GM23338 (cell line): ENCODE measurements at regions not wholly inside any gene's neighbourhood (a gene's known extent, or its start where the extent isn't known, plus 50 kb on each side); places are given as distances from the start of the nearest gene placed in this dataset.
"Not testable (repeated sequence)": the region's sequence is repeated elsewhere in the genome, so short reads cannot be mapped to it uniquely, and the experiment has no call there.

Source experiments
- ATAC-seq: fragments of 200-7000 bp; cut with Tn5 transposase; 3 replicates; pipeline ENCODE4 v1.9.1; 2020
- DNase-seq: peaks from one replicate; pipeline ENCODE4 v3.0.0-alpha.2; 2015; ENCODE audit warnings: low spot score
- H2AFZ ChIP-seq: fragments of 200-600 bp; sonication (generic); 2 replicates; pipeline ENCODE4 v1.8.0; 2016; ENCODE audit warnings: antibody characterized with exemption, mild to moderate bottlenecking, moderate library complexity
- H3F3A ChIP-seq: fragments of 200-600 bp; sonication (generic); replicated peaks from 2 replicates; pipeline ENCODE4 v1.8.0; 2017; ENCODE audit warnings: antibody characterized with exemption, mixed run types, low read depth
- H3K27ac ChIP-seq: fragments of 200-600 bp; sonication (generic); 2 replicates; pipeline ENCODE4 v1.6.1; 2016; ENCODE audit warnings: low read depth
- H3K27me3 ChIP-seq: fragments of 200-600 bp; sonication (generic); 2 replicates; pipeline ENCODE4 v1.8.0; 2016; ENCODE audit warnings: mild to moderate bottlenecking, mixed run types, moderate library complexity; ENCODE audit not compliant: insufficient read depth
- H3K36me3 ChIP-seq: fragments of 200-600 bp; sonication (generic); 2 replicates; pipeline ENCODE4 v1.8.0; 2016; ENCODE audit warnings: mild to moderate bottlenecking; ENCODE audit not compliant: insufficient read depth
- H3K4me1 ChIP-seq: fragments of 200-600 bp; sonication (generic); 2 replicates; pipeline ENCODE4 v1.8.0; 2016; ENCODE audit warnings: mild to moderate bottlenecking, moderate library complexity; ENCODE audit not compliant: insufficient read depth
- H3K4me2 ChIP-seq: fragments of 200-600 bp; sonication (generic); 2 replicates; pipeline ENCODE4 v1.7.1; 2017; ENCODE audit warnings: mixed run types
- H3K4me3 ChIP-seq: fragments of 200-600 bp; sonication (generic); 2 replicates; pipeline ENCODE4 v1.6.1; 2016; ENCODE audit warnings: mixed run types
- H3K79me2 ChIP-seq: fragments of 200-600 bp; sonication (generic); replicated peaks from 2 replicates; pipeline ENCODE4 v1.8.0; 2017; ENCODE audit warnings: mild to moderate bottlenecking; ENCODE audit not compliant: insufficient read depth
- H3K9me2 ChIP-seq: fragments of 200-600 bp; sonication (generic); 2 replicates; pipeline ENCODE4 v1.8.0; 2017; ENCODE audit not compliant: insufficient read depth
- H4K20me1 ChIP-seq: fragments of 200-600 bp; sonication (generic); replicated peaks from 2 replicates; pipeline ENCODE4 v1.8.0; 2017; ENCODE audit warnings: mild to moderate bottlenecking; ENCODE audit not compliant: insufficient read depth
- H3K27ac Mint-ChIP-seq: 2 replicates; pipeline ENCODE4 v1.8.0; 2020; ENCODE audit warnings: inconsistent platforms, mild to moderate bottlenecking, moderate library complexity, mixed read lengths
- H3K27me3 Mint-ChIP-seq: 3 replicates; pipeline ENCODE4 v1.8.0; 2022; ENCODE audit warnings: low read depth, mild to moderate bottlenecking, moderate library complexity, mixed read lengths, inconsistent platforms; ENCODE audit not compliant: insufficient read depth, poor library complexity
- H3K36me3 Mint-ChIP-seq: 3 replicates; pipeline ENCODE4 v1.8.0; 2021; ENCODE audit warnings: low read depth, mild to moderate bottlenecking, inconsistent platforms, moderate library complexity, mixed read lengths
- H3K4me1 Mint-ChIP-seq: 3 replicates; pipeline ENCODE4 v1.8.0; 2020; ENCODE audit warnings: mild to moderate bottlenecking, inconsistent platforms, mixed read lengths
- H3K4me3 Mint-ChIP-seq: 3 replicates; pipeline ENCODE4 v1.8.0; 2021; ENCODE audit warnings: moderate library complexity, mild to moderate bottlenecking, inconsistent platforms, mixed read lengths
- H3K9me3 Mint-ChIP-seq: 3 replicates; pipeline ENCODE4 v1.8.0; 2020; ENCODE audit warnings: moderate library complexity, mild to moderate bottlenecking, inconsistent platforms, mixed read lengths
- CREB1 ChIP-seq: fragments of 250-450 bp; sonication (Bioruptor Pico); IDR thresholded peaks from 2 replicates; pipeline ENCODE4 v1.5.0; 2020; ENCODE audit warnings: low read depth, mild to moderate bottlenecking, moderate library complexity
- CTCF ChIP-seq, 2 experiments: fragments of 200-600 bp in 1 of 2; sonication (generic) in 1 of 2; conservative IDR thresholded peaks; 2 replicates each; pipeline versions ENCODE4 v1.5.1 to v1.6.1; 2016 to 2017; ENCODE audit warnings: antibody characterized with exemption in 2 of 2, low read depth in 2 of 2, mild to moderate bottlenecking in 2 of 2, moderate library complexity in 1 of 2
- ETS1 ChIP-seq: IDR thresholded peaks from 2 replicates; pipeline ENCODE4 v1.6.1; 2016; ENCODE audit warnings: antibody characterized with exemption
- EZH2 ChIP-seq: fragments of 200-600 bp; sonication (generic); IDR thresholded peaks from one replicate; pipeline ENCODE4 v1.8.0; 2017; ENCODE audit warnings: antibody characterized with exemption, mild to moderate bottlenecking, low read depth; ENCODE audit not compliant: unreplicated experiment
- EZH2phosphoT487 ChIP-seq: fragments of 200-600 bp; sonication (generic); IDR thresholded peaks from one replicate; pipeline ENCODE4 v1.8.1; 2018; ENCODE audit warnings: antibody characterized with exemption; ENCODE audit not compliant: unreplicated experiment
- JUNB ChIP-seq: IDR thresholded peaks from one replicate; pipeline ENCODE4 v1.6.1; 2016; ENCODE audit warnings: antibody characterized with exemption; ENCODE audit not compliant: unreplicated experiment
- POLR2AphosphoS5 ChIP-seq: IDR thresholded peaks from 2 replicates; pipeline ENCODE4 v1.6.1; 2016; ENCODE audit warnings: antibody characterized with exemption, low read depth
- STAT1 ChIP-seq: IDR thresholded peaks from one replicate; pipeline ENCODE4 v1.6.1; 2016; ENCODE audit warnings: antibody characterized with exemption; ENCODE audit not compliant: unreplicated experiment
- ZNF114 ChIP-seq: fragments of 250-450 bp; sonication (Bioruptor Pico); IDR thresholded peaks from 2 replicates; pipeline ENCODE4 v1.5.0; 2020; ENCODE audit warnings: mild to moderate bottlenecking, moderate library complexity
- ZNF331 ChIP-seq: fragments of 250-450 bp; sonication (Bioruptor Pico); IDR thresholded peaks from 2 replicates; pipeline ENCODE4 v1.5.0; 2020; ENCODE audit warnings: low read depth, mild to moderate bottlenecking, moderate library complexity
- ZNF462 ChIP-seq: fragments of 250-450 bp; sonication (Bioruptor Pico); IDR thresholded peaks from 2 replicates; pipeline ENCODE4 v1.5.0; 2020; ENCODE audit warnings: mild to moderate bottlenecking, moderate library complexity

GRCh38 chr5:119721775-119722174, 92.4 kb downstream of the FAM170A start (continued):
- TF ChIP-seq CREB1 (CRISPR knock-in tag) (no peak), STAT1 (no peak)

DNA sequence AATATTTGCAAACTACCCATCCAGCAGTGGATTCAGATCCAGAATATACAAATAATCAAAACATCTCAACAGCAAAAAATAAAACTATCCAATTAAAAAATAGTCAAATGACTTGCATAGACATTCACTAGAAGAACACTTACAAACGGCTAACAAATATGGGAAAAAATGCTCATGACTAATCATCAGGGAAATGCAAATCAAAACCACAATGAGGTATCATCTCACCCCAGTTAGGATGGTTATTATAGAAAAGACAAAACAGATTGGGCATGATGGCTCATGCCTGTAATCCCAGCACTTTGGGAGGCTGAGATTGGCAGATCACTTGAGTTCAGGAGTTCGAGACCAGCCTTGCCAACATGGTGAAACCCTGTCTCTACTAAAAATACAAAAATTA, 95.9 kb downstream of the FAM170A start:
- H3K4me2 ChIP-seq, H3K27me3 ChIP-seq, H2AFZ ChIP-seq, ATAC-seq, H3K36me3 ChIP-seq, H3K4me1 ChIP-seq, H3K79me2 ChIP-seq, H3K4me3 ChIP-seq, H3K9me2 ChIP-seq, H3K27ac ChIP-seq, H3F3A ChIP-seq, H3K27me3 Mint-ChIP-seq, H3K27ac Mint-ChIP-seq, H3K4me1 Mint-ChIP-seq, H3K4me3 Mint-ChIP-seq, H4K20me1 ChIP-seq, DNase-seq: not testable (repeated sequence)
- Mint-ChIP-seq H3K36me3 (peaks cover 18% of the 10 kb centered on the region), H3K9me3 (peaks cover 21% of the 10 kb centered on the region)

- Histone ChIP-seq H3F3A (no peaks in the 10 kb centered on the region), H3K27me3 (no peaks in the 10 kb centered on the region), H2AFZ (no peak overlapping the region), H3K4me3 (no peak overlapping the region), H3K79me2 (no peaks in the 10 kb centered on the region), H3K9me2 (peaks cover 4% of the 10 kb centered on the region; the same call in 1 of the 2 replicates), H3K36me3 (no peaks in the 10 kb centered on the region; the same call in 1 of the 2 replicates), H3K4me1 (no peaks in the 10 kb centered on the region), H4K20me1 (no peaks in the 10 kb centered on the region), H3K4me2 (no peak overlapping the region), H3K27ac (no peak overlapping the region)
- peaks cover 3% of the 10 kb centered on the region for H3K27me3 Mint-ChIP-seq
- H3K4me3 Mint-ChIP-seq: no peak overlapping the region
- ATAC-seq (no peak), DNase-seq (no peak)
- H3K9me3 Mint-ChIP-seq: peaks cover 21% of the 10 kb centered on the region
- H3K27ac Mint-ChIP-seq: no peak overlapping the region
- peaks cover 18% of the 10 kb centered on the region for H3K36me3 Mint-ChIP-seq
- H3K4me1 Mint-ChIP-seq: no peaks in the 10 kb centered on the region
- TF ChIP-seq EZH2: no peak
- TF ChIP-seq POLR2AphosphoS5: no peak
- TF ChIP-seq JUNB: no peak
- no peak for TF ChIP-seq EZH2phosphoT487
- TF ChIP-seq ZNF114 (CRISPR knock-in tag): no peak
- TF ChIP-seq ZNF331 (CRISPR knock-in tag): no peak
- no peak for TF ChIP-seq CREB1 (CRISPR knock-in tag)
- TF ChIP-seq CTCF (conservative IDR thresholded peaks at IDR 0.05; ENCODE audit: low read depth in 2 of 2): no peak
- no peak for TF ChIP-seq ZNF462 (CRISPR knock-in tag)
- no peak for TF ChIP-seq ETS1
- no peak for TF ChIP-seq STAT1
These were observed 97.2 kb downstream of the FAM170A start for GRCh38 chr5:119726544-119726943.
